ENCODE measurements at regions not wholly inside any gene's neighbourhood (a gene's known extent, or its start where the extent isn't known, plus 50 kb on each side); places are given as distances from the start of the nearest gene placed in this dataset.

DNA sequence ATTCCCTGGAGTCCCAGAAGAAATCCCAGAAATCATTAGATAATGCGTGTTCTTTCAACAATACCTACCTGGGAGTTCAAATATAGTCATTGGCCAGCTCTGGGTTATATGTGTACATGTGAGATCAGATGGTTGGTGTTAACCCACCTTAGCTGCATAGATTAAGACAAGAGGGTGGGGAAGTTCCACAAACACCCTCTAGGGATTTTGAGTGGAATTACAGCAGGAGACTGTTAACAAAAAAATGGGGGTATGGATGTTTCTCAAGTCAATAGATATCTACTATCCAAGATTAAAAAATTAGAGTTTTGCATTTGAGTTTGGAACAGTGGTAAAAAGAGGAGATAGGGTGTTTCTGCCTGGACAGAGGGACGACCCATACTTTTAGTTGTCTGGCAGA, 282.5 kb upstream of the CNTN3 start:
- TF ChIP-seq, protein P1, sequence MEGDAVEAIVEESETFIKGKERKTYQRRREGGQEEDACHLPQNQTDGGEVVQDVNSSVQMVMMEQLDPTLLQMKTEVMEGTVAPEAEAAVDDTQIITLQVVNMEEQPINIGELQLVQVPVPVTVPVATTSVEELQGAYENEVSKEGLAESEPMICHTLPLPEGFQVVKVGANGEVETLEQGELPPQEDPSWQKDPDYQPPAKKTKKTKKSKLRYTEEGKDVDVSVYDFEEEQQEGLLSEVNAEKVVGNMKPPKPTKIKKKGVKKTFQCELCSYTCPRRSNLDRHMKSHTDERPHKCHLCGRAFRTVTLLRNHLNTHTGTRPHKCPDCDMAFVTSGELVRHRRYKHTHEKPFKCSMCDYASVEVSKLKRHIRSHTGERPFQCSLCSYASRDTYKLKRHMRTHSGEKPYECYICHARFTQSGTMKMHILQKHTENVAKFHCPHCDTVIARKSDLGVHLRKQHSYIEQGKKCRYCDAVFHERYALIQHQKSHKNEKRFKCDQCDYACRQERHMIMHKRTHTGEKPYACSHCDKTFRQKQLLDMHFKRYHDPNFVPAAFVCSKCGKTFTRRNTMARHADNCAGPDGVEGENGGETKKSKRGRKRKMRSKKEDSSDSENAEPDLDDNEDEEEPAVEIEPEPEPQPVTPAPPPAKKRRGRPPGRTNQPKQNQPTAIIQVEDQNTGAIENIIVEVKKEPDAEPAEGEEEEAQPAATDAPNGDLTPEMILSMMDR (IDR thresholded peaks at IDR 0.05; ENCODE audit: low read depth, low read length): peak; percentile 37; the same call in 1 of the 2 replicates
- Histone ChIP-seq H3K9me3 (ENCODE audit: severe bottlenecking) (no peaks in the 10 kb centered on the region), H3K27ac (no peak overlapping the region), H3K4me3 (ENCODE audit: low read depth, low read length) (no peak overlapping the region), H3K36me3 (no peaks in the 10 kb centered on the region), H3K27me3 (ENCODE audit: insufficient read depth, low read depth, severe bottlenecking) (no peaks in the 10 kb centered on the region)
- DNase-seq: no peak

GRCh38 chr3:74891312-74891711, 276.9 kb upstream of the CNTN3 start:
- DNase-seq: no peak
- TF ChIP-seq, protein P1 (IDR thresholded peaks at IDR 0.05; ENCODE audit: low read depth, low read length): no peak
- H3K9me3 ChIP-seq (ENCODE audit: severe bottlenecking): no peaks in the 10 kb centered on the region
- H3K4me3 ChIP-seq (ENCODE audit: low read depth, low read length): no peak overlapping the region
- no peaks in the 10 kb centered on the region for H3K36me3 ChIP-seq
- H3K27me3 ChIP-seq (ENCODE audit: insufficient read depth, low read depth, severe bottlenecking): no peaks in the 10 kb centered on the region
- H3K27ac ChIP-seq: no peak overlapping the region

DNA sequence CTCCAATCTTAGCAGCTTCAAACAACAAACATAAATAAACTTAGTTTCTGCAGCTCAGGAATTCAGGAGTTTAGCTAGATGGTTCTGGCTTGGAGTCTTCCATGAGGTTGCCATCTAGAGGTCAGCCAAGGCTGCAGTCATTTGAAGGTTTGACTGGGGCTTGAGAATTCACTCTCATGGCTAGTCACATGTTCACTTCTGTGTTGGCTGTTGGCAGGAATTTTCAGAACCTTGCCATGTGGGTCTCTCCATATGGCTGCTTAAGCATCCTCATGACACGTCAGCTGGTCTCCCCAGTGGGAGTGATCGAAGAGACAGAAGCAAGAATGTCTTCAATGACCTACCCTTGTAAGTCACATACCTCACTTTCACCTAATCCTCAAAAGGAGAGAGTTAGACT, 269.2 kb upstream of the CNTN3 start:
- H3K4me3 ChIP-seq (ENCODE audit: low read depth, low read length): no peak overlapping the region
- no peaks in the 10 kb centered on the region for H3K36me3 ChIP-seq
- peak; percentile 24 for DNase-seq
- H3K27me3 ChIP-seq (ENCODE audit: insufficient read depth, low read depth, severe bottlenecking): no peaks in the 10 kb centered on the region
- no peak overlapping the region for H3K27ac ChIP-seq
- TF ChIP-seq, protein P1 (IDR thresholded peaks at IDR 0.05; ENCODE audit: low read depth, low read length): peak; percentile 62
- no peaks in the 10 kb centered on the region for H3K9me3 ChIP-seq (ENCODE audit: severe bottlenecking)

GRCh38 chr3:74883222-74883621, 268.8 kb upstream of the CNTN3 start:
- H3K9me3 ChIP-seq (ENCODE audit: severe bottlenecking): no peaks in the 10 kb centered on the region
- H3K27ac ChIP-seq: no peak overlapping the region
- no peaks in the 10 kb centered on the region for H3K36me3 ChIP-seq
- H3K27me3 ChIP-seq (ENCODE audit: insufficient read depth, low read depth, severe bottlenecking): no peaks in the 10 kb centered on the region
- TF ChIP-seq, protein P1 (IDR thresholded peaks at IDR 0.05; ENCODE audit: low read depth, low read length): no peak
- no peak for DNase-seq
- no peak overlapping the region for H3K4me3 ChIP-seq (ENCODE audit: low read depth, low read length)

DNA sequence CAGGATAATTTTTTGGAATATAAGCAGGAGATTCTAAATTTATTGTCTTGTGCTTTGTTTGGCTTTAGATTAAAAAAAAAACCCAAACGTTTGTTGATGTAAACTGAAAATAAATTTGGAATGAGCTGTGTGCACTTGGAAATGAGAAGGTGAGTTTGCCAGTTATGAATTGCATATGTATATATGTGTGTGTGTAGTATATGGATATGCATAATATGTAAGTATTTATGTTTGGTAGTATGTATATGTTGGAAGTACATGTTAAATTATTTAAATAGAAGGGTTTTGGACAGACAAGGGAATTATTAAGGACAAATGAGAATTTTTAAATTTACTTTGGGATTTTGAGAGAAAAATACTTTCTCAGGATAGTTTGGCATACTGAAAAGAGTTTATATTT, 265.8 kb upstream of the CNTN3 start:
- H3K27ac ChIP-seq: no peak overlapping the region
- TF ChIP-seq, protein P1 (IDR thresholded peaks at IDR 0.05; ENCODE audit: low read depth, low read length): no peak
- no peak for DNase-seq
- no peaks in the 10 kb centered on the region for H3K27me3 ChIP-seq (ENCODE audit: insufficient read depth, low read depth, severe bottlenecking)
- H3K9me3 ChIP-seq (ENCODE audit: severe bottlenecking): no peaks in the 10 kb centered on the region
- H3K36me3 ChIP-seq: no peaks in the 10 kb centered on the region
- H3K4me3 ChIP-seq (ENCODE audit: low read depth, low read length): no peak overlapping the region

GRCh38 chr3:74866357-74867030, 252.0 kb upstream of the CNTN3 start:
- Histone ChIP-seq H3K36me3 (no peaks in the 10 kb centered on the region), H3K27me3 (ENCODE audit: insufficient read depth, low read depth, severe bottlenecking) (no peaks in the 10 kb centered on the region), H3K27ac (no peak overlapping the region), H3K9me3 (ENCODE audit: severe bottlenecking) (no peaks in the 10 kb centered on the region), H3K4me3 (ENCODE audit: low read depth, low read length) (no peak overlapping the region)
- TF ChIP-seq, protein P1 (IDR thresholded peaks at IDR 0.05; ENCODE audit: low read depth, low read length): no peak
- no peak for DNase-seq
